Activated naive CD8-positive, alpha-beta T cell treated with anti-CD3 and anti-CD28 coated beads, Interleukin-2, amount 50 U/mL, for 24 hours (primary cell): ENCODE measurements at regions not wholly inside any gene's neighbourhood (a gene's known extent, or its start where the extent isn't known, plus 50 kb on each side); places are given as distances from the start of the nearest gene placed in this dataset.

Experiments used
- ATAC-seq: fragments of 150-1000 bp; cut with Tn5 transposase; one replicate; pipeline ENCODE4 v1.10.0; 2021
- DNase-seq: peaks from one replicate; pipeline ENCODE4 v3.0.0; 2021
- H3K27ac Mint-ChIP-seq: one replicate; pipeline ENCODE4 v1.8.0; 2021; ENCODE audit warnings: mild to moderate bottlenecking, mixed read lengths
- H3K27me3 Mint-ChIP-seq: one replicate; pipeline ENCODE4 v1.8.0; 2021; ENCODE audit warnings: mixed read lengths
- H3K36me3 Mint-ChIP-seq: one replicate; pipeline ENCODE4 v1.8.0; 2021; ENCODE audit warnings: low read depth, mixed read lengths
- H3K4me1 Mint-ChIP-seq: one replicate; pipeline ENCODE4 v1.8.0; 2021; ENCODE audit warnings: mixed read lengths
- H3K4me3 Mint-ChIP-seq: one replicate; pipeline ENCODE4 v1.8.0; 2021; ENCODE audit warnings: mild to moderate bottlenecking, moderate library complexity, mixed read lengths
- H3K9me3 Mint-ChIP-seq: one replicate; pipeline ENCODE4 v1.8.0; 2021; ENCODE audit warnings: mixed read lengths

- H3K36me3 Mint-ChIP-seq: no peaks in the 10 kb centered on the region
- peaks cover 48% of the 10 kb centered on the region for H3K4me1 Mint-ChIP-seq
- H3K9me3 Mint-ChIP-seq: no peaks in the 10 kb centered on the region
- H3K4me3 Mint-ChIP-seq: peak overlapping the region; percentile 18
- H3K27ac Mint-ChIP-seq: peak overlapping the region; percentile 73
- DNase-seq: no peak
- H3K27me3 Mint-ChIP-seq: peaks cover 19% of the 10 kb centered on the region
- ATAC-seq: peak; percentile 90
Observed at GRCh38 chr1:8097077-8097799, 71.1 kb upstream of the ERRFI1 start.

GRCh38 chr1:8096105-8097011 is 70.2 kb upstream of the ERRFI1 start:
- Mint-ChIP-seq H3K4me3 (no peak overlapping the region), H3K36me3 (no peaks in the 10 kb centered on the region), H3K27me3 (peaks cover 16% of the 10 kb centered on the region), H3K4me1 (peaks cover 48% of the 10 kb centered on the region), H3K27ac (peak overlapping the region; percentile 73), H3K9me3 (no peaks in the 10 kb centered on the region)
- DNase-seq (no peak), ATAC-seq (no peak)

GRCh38 chr1:8095584-8095983 is 69.5 kb upstream of the ERRFI1 start:
- Mint-ChIP-seq H3K27me3 (peaks cover 14% of the 10 kb centered on the region), H3K4me1 (peaks cover 51% of the 10 kb centered on the region)

DNA sequence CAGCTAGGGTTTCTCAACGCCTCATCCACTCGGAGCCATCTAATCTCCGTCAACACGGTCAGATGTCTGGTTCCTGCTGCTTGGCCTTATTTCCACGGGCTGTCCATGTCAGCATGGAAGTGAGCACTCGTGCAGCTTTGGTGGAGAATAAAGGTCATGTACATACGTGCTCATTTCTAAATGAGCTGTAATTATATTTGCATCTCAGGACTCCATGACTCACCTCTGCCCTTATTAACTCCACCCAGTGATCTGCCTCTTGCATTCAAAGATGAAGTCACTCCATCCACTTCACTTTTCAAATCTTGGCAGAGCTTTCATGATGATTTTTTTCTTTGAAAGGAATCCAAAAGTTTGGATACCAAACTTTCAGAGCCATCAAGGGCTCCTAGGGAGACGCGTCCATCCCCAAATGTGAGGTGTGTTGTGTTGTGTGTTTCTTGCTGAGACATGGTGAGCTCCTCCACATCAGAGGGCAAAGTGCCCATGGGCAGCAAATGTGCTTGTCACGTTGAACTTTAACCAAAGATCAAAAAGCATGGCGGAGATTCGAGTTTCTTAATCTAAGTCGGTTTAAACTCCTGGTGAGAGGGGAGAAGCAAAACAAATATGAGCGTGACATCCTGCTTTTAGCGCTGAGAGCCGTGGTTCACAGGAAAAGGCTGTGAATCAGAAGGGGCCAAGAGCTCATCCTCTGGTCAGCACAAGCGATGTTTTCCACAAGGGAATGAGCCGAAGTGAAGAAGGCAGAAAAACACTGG is 68.6 kb upstream of the ERRFI1 start:
- peaks cover 17% of the 10 kb centered on the region for H3K27me3 Mint-ChIP-seq
- H3K27ac Mint-ChIP-seq: peak overlapping the region; percentile 23
- peak; percentile 74 for ATAC-seq
- peaks cover 60% of the 10 kb centered on the region for H3K4me1 Mint-ChIP-seq
- H3K4me3 Mint-ChIP-seq: no peak overlapping the region
- no peaks in the 10 kb centered on the region for H3K9me3 Mint-ChIP-seq
- DNase-seq: no peak
- H3K36me3 Mint-ChIP-seq: no peaks in the 10 kb centered on the region

More at GRCh38 chr1:8095584-8095983, 69.5 kb upstream of the ERRFI1 start:
- Mint-ChIP-seq H3K4me3 (no peak overlapping the region), H3K27ac (no peak overlapping the region), H3K36me3 (no peaks in the 10 kb centered on the region), H3K9me3 (no peaks in the 10 kb centered on the region)
- ATAC-seq (no peak), DNase-seq (no peak)

GRCh38 chr1:8093221-8093980 is 67.3 kb upstream of the ERRFI1 start:
- Mint-ChIP-seq H3K36me3 (no peaks in the 10 kb centered on the region), H3K4me1 (peaks cover 63% of the 10 kb centered on the region), H3K27me3 (peaks cover 17% of the 10 kb centered on the region), H3K4me3 (no peak overlapping the region), H3K9me3 (no peaks in the 10 kb centered on the region), H3K27ac (no peak overlapping the region)
- ATAC-seq (no peak), DNase-seq (no peak)

- Mint-ChIP-seq H3K4me1 (peaks cover 59% of the 10 kb centered on the region), H3K27ac (no peak overlapping the region), H3K27me3 (peaks cover 17% of the 10 kb centered on the region), H3K36me3 (no peaks in the 10 kb centered on the region), H3K9me3 (no peaks in the 10 kb centered on the region), H3K4me3 (no peak overlapping the region)
- no peak for DNase-seq
- no peak for ATAC-seq
Observed at GRCh38 chr1:8092657-8093056, 66.5 kb upstream of the ERRFI1 start.

DNA sequence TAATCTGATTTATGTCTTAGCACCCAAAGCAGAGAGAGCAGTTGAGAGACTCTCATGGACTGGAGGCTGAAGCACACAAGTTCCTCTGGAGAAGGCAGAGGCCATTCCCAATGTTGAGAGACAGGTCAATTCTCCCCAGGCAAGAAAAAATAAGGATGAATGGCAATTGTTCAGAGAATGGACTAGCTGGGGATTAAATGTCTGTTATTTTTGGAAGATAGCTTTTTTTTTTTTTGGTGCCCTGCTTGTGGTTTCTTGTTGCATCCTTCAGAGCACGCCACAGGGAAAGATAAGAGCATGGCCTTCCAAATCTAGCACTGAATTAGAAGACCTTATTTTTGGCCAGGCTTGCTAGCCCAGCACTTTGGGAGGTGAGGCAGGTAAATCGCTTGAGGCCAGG is 65.6 kb upstream of the ERRFI1 start:
- peaks cover 17% of the 10 kb centered on the region for H3K27me3 Mint-ChIP-seq
- H3K27ac Mint-ChIP-seq: no peak overlapping the region
- H3K9me3 Mint-ChIP-seq: no peaks in the 10 kb centered on the region

DNA sequence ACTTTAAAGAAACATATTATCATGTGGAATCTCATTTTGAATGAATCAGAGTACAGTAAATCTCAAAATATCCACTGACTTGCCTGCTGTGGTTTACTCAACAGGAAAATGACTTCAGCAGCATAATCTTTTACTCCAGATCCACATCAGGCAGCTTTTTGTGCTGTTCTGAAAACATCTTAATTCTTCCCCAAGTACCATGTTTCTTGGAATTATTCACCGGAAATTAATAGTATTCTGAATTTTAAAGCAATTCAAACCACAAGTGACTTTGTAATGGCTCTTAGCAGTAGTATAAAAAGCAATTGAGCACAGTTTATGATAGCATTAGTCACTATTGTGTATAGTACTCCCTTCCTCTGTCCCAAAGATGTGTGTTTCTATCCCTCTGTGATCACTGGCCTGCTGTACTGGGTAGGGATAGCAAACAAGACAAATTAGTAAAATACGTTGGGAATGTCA is 64.2 kb upstream of the ERRFI1 start:
- no peak overlapping the region for H3K27ac Mint-ChIP-seq
- peaks cover 35% of the 10 kb centered on the region for H3K4me1 Mint-ChIP-seq
- DNase-seq (no peak), ATAC-seq (no peak)
- peaks cover 17% of the 10 kb centered on the region for H3K27me3 Mint-ChIP-seq
- no peaks in the 10 kb centered on the region for H3K9me3 Mint-ChIP-seq
- no peaks in the 10 kb centered on the region for H3K36me3 Mint-ChIP-seq
- H3K4me3 Mint-ChIP-seq: no peak overlapping the region

More for the DNA sequence above, 65.6 kb upstream of the ERRFI1 start:
- peaks cover 49% of the 10 kb centered on the region for H3K4me1 Mint-ChIP-seq
- no peak overlapping the region for H3K4me3 Mint-ChIP-seq
- H3K36me3 Mint-ChIP-seq: no peaks in the 10 kb centered on the region
- DNase-seq (no peak), ATAC-seq (no peak)

- ATAC-seq: no peak
- DNase-seq: no peak
- H3K9me3 Mint-ChIP-seq: no peaks in the 10 kb centered on the region
- H3K4me3 Mint-ChIP-seq: no peak overlapping the region
- peak overlapping the region; percentile 54 for H3K27ac Mint-ChIP-seq
- H3K4me1 Mint-ChIP-seq: peaks cover 29% of the 10 kb centered on the region
- peaks cover 18% of the 10 kb centered on the region for H3K27me3 Mint-ChIP-seq
- H3K36me3 Mint-ChIP-seq: no peaks in the 10 kb centered on the region
Observed at GRCh38 chr1:8089535-8090228, 63.6 kb upstream of the ERRFI1 start.

GRCh38 chr1:8086055-8086454 is 59.9 kb upstream of the ERRFI1 start:
- H3K27ac Mint-ChIP-seq: no peak overlapping the region
- DNase-seq (no peak), ATAC-seq (no peak)
- H3K4me1 Mint-ChIP-seq: peaks cover 15% of the 10 kb centered on the region
- H3K27me3 Mint-ChIP-seq: peaks cover 5% of the 10 kb centered on the region
- no peaks in the 10 kb centered on the region for H3K36me3 Mint-ChIP-seq
- no peaks in the 10 kb centered on the region for H3K9me3 Mint-ChIP-seq
- H3K4me3 Mint-ChIP-seq: no peak overlapping the region

- no peak overlapping the region for H3K4me3 Mint-ChIP-seq
Observed at GRCh38 chr1:8084913-8085312, 58.8 kb upstream of the ERRFI1 start.

DNA sequence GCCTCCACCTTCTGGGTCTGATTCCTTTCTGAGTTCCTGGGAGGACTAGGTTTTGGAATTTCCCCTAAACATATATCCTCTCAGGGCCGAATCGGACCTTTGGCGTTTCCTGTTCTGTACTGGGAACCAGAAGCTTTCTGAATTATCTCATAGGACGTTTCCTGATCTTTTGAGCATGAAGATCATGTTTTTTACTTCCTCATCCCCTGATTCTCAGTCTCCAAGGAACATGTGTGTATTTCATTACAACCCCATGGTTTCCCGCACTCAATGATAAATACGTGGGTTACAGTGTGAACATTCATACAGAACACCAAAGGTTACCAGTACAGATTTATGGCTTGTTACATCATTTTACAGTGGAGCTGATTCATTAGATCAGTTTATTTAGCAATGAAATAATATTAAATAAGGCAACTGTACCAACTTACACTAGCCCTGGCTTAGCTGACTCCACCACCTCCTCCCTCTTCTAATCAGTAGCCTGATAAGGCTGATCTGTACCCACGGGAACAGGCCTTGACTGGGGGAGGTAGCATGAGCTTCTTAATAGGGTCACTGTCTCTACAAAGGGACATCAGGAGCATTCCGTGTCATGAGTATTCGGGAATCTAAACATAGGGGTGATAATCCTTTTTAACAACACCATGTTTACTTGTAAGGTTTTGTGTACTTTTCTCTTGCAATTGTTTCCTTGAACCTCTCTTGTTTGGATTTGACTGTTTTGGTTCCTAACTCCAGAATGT is 57.8 kb upstream of the ERRFI1 start:
- H3K27ac Mint-ChIP-seq: no peak overlapping the region
- ATAC-seq (no peak), DNase-seq (no peak)
- H3K36me3 Mint-ChIP-seq: no peaks in the 10 kb centered on the region
- no peak overlapping the region for H3K4me3 Mint-ChIP-seq
- H3K9me3 Mint-ChIP-seq: no peaks in the 10 kb centered on the region
- no peaks in the 10 kb centered on the region for H3K4me1 Mint-ChIP-seq
- peaks cover 4% of the 10 kb centered on the region for H3K27me3 Mint-ChIP-seq

More at GRCh38 chr1:8084913-8085312, 58.8 kb upstream of the ERRFI1 start:
- H3K36me3 Mint-ChIP-seq: no peaks in the 10 kb centered on the region
- H3K9me3 Mint-ChIP-seq: no peaks in the 10 kb centered on the region
- no peak overlapping the region for H3K27ac Mint-ChIP-seq
- DNase-seq: no peak
- peaks cover 6% of the 10 kb centered on the region for H3K4me1 Mint-ChIP-seq
- no peak for ATAC-seq
- H3K27me3 Mint-ChIP-seq: peaks cover 4% of the 10 kb centered on the region

DNA sequence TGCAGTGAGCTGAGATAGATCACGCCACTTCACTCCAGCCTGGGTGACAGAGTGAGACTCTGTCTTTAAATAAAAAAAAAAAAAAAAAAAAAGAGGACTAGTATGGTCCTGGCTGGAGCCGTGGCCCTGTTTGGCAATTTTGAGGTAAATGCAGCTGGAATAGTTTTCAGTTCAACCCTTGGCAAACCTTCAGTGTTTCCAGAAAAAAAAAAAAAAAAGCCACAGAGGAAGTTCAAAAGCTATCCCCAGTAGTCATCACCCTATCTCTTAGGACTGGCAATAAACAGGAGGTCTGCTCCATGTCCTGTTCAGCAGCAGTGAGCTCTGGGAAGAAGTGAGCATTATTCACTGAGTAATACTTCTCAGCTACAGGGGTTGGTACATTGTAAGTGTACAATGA is 56.8 kb upstream of the ERRFI1 start:
- no peaks in the 10 kb centered on the region for H3K9me3 Mint-ChIP-seq
- no peak overlapping the region for H3K27ac Mint-ChIP-seq

More for the DNA sequence above, 56.8 kb upstream of the ERRFI1 start:
- DNase-seq: no peak
- H3K36me3 Mint-ChIP-seq: no peaks in the 10 kb centered on the region
- H3K4me3 Mint-ChIP-seq: no peak overlapping the region
- peaks cover 4% of the 10 kb centered on the region for H3K27me3 Mint-ChIP-seq
- H3K4me1 Mint-ChIP-seq: peaks cover 6% of the 10 kb centered on the region
- ATAC-seq: no peak
